GM19468 (cell line): ENCODE measurements at regions not wholly inside any gene's neighbourhood (a gene's known extent, or its start where the extent isn't known, plus 50 kb on each side); places are given as distances from the start of the nearest gene placed in this dataset.
"Not testable (repeated sequence)": the region's sequence is repeated elsewhere in the genome, so short reads cannot be mapped to it uniquely, and the experiment has no call there.

Experiments
- ATAC-seq: cut with Tn5 transposase; IDR thresholded peaks from one replicate; pipeline ENCODE4 v1.9.1; 2021; ENCODE audit warnings: mild to moderate bottlenecking, moderate library complexity, moderate number of reproducible peaks; ENCODE audit not compliant: unreplicated experiment; ENCODE audit errors: extremely low read depth

DNA sequence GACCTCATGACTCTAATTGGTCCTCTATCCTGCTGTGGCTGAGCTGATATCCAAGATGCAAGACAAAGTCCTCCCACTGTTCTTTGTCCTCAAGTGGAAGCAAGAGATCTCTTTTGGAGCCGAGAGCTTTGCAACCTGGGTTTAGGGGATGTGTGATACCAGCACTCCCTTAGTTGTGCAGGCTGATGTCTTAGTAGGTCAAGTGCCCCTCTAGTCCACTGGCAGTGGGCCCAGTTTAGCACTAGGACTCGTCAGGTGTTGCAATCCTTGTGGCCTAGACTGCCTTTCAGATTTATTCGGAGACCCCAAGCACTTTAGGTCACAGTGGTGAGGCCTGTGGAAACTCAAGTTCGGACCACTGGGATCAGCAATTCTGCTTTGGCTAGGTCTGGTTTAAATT lies 64.0 kb downstream of the GPRASP3 start:
- no peak for ATAC-seq

DNA sequence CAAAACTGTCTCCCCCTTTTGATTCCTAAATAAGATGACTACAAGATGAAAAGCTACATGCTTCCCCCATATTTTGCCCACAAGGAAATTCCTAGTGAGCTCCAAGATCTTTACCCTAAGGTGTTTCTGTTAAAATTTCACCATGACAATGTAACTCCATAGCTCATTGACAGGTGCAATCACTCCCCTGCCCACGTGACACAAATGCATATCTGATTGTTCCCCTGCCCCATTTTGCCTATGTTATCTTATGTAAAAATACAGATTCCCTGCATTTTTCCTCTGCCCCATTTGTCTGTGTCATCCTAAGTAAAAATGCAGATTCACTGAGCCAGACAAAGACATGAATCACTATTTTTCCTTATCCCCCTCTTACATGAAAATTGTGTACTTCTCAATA lies 66.7 kb downstream of the GPRASP3 start:
- no peak for ATAC-seq

DNA sequence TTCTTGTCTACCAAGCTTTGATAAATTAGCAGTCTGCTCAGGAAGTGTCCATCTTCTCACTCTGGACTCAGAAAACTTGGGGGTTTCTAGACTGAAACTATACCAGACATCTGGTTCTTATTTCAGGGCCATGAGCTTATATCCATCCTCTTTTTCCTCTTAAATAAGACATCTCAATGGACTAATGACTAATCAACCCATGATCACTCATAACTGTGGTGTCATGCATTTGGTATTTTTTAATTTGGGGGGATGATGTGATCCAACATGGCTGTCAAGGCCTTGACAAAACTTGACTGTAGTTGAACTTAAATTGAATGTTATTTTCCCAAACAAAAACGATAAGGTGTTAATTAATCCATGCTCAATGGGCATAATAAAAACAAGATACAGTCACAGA lies 87.8 kb downstream of the GPRASP3 start:
- no peak for ATAC-seq

DNA sequence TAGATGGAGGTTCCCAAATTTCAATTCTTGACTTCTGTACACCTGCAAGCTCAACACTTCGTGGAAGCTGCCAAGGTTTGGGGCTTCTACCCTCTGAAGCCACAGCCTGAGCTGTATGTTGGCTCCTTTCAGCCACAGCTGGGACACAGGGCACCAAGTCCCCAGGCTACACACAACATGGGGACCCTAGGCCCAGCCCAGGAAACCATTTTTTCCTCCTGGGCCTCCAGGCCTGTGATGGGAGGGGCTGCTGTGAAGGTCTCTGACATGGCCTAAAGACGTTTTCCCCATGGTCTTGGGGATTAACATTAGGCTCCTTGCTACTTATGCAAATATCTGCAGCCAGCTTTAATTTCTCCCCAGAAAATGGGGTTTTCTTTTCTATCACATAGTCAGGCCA lies 97.7 kb downstream of the GPRASP3 start:
- ATAC-seq = not testable (repeated sequence)

DNA sequence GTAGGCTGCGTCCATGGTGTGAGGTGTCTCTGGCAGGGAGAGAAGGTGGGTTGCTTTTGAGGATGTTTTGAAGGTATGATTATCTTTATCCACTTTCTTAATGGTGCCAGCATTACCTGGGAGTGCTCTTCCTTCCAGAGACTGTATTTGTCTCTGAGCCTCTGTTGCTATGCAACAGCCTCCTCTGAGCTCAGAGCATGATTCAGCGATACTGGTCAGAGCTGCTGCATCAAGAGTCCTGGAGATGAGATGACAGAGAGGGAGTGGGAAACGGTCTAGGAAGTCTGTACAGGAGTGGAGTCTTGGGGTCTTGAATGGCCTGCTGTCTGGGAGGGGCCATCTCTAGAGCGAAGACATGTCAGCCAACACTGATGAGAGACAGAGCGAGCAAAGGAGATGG lies 104.4 kb upstream of the RAB40AL start:
- ATAC-seq = no peak

DNA sequence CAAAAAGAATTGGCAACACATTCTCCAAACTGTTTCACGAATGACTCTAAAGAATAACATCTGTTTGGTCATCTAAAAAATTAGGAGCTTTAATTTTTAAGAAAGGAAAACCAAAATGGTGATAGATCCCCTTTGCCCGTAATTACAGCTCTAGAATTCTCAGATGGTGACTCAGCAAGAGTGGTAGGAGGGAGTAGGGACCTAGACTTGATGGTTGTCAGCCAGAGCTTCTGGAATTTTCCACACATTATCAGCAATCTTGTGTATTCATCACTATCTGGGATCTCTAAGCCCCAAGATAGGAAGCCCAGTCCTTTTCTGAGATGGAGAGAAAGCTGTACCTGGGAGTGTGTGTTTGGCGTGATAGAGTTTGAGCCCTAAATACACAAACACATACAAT lies 103.9 kb upstream of the RAB40AL start:
- ATAC-seq = no peak

DNA sequence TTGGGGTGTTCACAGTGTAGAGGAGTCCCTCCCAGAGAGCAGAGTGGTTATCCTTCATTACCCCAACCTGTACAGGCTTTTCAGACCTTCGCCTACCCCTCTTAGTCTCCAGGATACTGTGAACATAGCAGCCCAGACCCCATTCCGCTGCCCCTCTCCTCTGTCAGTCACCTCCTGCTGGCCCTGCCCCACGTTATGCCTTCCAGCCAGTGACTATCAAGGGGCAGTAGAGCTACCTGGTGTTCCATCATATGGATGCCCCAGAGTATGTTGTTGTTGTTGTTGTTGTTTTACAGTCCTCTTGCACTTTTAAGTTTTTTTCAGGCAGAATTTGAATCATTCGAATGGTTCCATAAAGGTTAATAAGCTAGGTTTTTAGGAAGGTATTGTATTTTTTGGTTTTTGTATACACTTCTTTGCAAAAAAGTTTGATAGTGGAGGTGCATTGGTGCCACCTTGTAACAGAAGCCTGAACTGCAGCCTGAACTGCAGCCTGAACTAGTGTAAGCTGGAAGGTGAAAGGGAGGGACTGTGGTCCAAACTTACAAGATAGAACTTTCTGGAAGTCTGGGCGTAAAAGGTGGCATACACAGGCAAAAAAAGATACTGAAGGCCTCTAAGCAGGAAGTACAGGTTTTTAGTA lies 101.4 kb upstream of the RAB40AL start:
- ATAC-seq = no peak

DNA sequence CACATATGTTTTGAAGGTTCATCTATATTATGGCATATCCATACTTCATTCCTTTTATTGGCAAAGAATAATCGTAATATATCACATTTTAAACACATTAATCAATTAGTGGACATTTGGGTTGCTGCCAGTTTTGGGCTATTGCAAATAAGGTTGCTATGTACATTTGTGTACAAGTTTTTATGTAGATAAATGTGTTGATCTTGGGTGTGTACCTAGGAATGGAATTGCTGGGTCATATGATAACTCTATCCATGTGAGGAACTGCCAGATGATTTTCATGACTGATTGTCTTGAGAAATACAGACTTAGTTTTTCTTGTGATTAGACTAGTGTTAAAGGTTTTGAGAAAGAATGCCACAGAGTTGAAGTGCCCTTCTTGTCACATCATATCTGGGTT lies 99.2 kb upstream of the RAB40AL start:
- ATAC-seq = no peak

DNA sequence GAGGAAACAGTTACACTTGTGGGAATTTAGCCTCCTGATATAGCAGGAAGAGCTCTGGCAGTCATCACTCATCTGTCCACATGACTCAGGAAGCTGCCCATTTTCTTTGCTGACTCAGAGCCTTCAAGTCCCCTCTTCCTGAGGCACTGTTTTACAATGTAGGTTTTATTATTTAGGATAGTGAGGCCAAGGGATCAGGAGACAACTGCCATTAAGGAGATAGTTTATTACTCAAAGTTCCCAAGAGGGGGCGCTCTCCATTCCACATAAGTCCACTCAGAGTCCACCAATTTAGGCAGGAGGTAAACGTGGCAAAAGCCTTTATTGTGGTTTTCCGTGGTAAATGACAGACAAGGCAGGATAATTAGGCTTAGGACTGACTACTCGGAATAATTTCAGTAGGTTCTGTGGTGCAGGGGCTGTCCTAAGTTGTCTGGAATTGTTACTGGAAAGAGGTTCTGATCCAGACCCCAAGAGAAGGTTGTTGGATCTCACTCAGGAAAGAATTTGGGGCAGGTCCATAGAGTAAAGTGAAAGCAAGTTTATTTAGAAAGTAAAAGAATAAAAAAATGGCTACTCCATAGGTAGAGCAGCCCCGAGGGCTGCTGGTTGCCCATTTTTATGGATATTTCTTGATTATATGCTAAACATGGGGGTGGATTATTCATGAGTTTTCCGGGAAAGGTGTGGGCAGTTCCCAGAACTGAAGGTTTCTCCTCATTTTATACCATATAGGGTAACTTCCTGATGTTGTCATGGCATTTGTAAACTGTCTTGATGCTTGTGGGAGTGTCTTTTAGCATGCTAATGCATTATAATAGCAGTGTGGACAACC lies 96.0 kb upstream of the RAB40AL start:
- no peak for ATAC-seq

DNA sequence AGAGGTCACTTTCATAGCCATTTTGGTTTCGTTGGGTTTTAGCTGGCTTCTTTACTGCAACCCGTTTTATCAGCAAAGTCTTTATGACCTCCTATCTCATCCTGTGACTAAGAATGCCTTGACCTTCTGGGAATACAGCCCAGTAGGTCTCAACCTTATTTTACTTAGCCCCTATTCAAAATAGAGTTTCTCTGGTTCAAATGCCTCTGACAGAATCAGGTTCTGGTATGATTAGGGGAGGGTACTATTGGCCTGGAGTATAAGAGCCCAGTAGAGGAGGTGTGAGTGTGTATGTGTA lies 95.4 kb upstream of the RAB40AL start:
- ATAC-seq = no peak

DNA sequence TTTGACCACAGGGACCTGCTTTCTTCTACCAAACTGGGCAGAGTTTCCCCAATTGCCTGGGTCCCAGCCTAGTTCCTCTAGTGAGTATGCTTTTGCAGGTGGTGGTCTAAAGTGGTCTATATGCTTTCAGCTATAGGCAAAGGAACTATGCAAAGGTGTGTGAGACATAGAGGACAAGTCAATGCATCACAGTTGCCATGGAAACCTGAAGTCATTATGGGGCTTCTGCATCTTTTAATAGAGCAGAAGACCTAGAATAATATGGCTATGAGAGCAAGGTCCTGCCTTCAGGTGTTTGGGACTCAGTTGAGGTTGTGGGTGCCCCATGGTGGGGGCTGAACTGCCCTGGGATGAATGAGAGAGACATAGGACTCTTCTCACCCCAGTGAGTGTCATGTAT lies 92.1 kb upstream of the RAB40AL start:
- ATAC-seq = no peak

DNA sequence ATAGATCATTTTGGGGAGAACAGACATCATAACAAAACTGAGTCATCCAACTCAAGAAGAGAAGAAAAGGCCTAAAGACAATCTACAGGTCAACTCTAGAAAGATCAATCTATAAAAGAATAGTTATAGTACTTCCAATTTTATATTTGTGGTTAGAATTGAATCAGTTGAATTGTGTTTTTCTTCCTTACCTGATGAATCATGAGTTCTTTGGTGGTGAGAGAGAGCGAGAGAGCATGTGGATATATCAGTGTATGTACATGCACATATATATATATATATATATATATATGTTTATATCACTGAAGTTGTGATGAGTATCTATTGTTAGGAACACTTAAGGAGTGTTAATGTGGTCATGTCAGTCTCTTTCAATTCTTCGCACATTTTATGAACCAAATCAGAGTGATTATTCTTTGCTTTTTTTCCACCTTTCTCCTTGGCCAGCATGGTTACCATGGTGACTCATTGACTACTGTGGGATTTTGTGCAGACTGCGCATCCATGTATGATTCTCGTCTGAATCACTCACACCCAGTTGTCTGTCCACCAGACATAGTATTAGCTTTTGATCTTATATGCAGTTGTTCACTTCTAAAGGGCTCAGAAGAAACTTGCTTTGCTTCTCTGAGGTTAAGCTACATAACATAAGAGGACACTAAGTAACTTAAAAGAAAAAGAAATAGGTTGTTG lies 90.4 kb upstream of the RAB40AL start:
- no peak for ATAC-seq

DNA sequence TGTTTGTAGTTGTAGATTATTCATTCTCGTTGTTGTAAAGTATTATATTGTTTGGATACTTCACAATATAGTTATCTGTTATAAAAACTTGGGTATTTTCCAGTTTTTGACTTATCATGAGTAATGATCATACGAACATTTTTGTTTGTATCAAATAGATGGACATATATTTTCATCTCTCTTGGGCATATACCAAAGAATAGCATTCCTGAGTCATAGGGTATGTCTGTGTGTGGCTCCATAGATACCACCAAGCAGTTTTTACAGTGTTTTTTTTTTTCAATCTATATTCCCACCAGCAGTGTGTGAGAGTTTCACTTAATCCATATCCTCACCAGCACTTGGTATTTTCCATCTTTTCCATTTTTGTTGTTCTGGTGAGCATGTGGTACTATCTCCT lies 89.7 kb upstream of the RAB40AL start:
- ATAC-seq = no peak

DNA sequence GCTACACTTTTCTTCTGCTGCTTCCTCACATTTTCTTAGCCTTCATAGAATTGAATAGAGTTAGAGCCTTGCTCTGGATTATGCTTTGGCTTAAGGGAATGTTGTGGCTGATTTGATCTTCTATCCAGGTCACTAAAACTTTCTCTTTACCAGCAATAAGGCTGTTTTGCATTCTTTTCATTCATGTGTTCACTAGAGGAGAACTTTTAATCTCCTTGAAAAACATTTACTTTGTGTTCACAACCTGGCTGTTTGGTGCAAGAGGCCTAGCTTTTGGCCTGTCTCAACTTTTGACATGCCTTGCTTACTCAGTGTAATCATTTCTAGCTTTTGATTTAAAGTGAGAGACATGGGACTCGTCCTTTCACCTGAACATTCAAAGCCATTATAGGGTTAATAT lies 87.7 kb upstream of the RAB40AL start:
- no peak for ATAC-seq

DNA sequence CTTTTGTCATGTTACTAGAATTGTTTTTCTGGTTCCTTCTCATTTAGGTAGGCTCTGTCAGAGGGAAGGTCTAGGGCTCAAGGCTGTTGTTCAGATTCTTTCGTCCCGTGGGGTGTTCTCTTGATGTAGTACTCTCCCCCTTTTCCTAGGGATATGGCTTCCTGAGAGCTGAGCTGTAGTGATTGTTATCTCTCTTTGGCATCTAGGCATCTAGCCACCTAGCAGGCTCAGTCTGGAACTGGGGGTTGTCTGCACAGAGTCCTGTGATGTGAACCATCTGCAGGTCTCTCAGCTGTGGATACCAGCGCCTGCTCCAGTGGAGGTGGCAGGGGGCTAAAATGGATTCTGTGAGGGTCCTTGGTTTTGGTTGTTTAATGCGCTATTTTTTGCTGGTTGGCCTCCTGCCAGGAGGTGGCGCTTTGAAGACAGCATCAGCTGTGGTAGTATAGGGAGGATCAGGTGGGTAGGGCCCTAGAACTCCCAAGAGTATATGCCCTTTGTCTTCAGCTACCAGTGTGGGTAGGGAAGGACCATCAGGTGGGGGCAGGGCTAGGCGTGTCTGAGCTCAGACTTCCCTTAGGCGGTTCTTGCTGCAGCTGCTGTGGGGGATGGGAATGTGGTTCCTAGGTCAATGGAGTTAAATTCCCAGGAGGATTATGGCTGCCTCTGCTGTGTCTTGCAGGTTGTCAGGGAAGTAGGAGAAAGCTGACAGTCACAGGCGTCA lies 78.1 kb upstream of the RAB40AL start:
- ATAC-seq = not testable (repeated sequence)

DNA sequence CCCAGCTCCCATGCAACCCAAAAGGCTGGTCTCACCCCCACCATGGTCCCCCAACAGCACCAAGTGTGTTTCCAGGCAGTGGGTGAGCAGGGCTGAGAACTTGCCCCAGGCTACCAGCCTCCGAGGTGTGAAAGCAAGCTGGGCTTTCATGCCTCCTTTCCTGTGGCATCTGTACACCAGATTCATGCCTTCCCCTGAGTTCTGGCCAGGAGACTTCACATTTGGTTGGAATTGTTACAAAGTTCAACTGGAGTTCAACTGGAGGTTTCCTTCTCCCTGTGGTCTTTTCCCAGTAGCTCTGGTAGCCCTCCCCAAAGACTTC lies 77.6 kb upstream of the RAB40AL start:
- no peak for ATAC-seq

DNA sequence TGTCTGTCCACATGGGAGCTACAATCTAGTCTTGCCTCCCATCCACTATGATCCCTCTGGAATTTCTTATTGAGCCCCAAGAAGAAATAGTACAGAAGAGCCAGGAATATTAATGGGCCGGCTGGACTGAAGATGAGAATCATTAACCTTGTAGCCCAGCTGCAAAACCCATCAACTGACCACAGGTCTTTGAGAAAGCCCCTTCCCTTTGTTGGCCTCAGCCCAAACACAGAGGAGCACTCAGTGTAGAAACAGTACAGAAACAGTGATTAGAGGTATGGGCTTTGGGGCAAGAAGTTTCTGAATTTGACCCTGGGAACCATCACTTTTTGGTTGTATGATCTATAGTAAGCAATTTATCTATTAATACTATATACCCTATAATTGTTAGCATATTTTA lies 76.8 kb upstream of the RAB40AL start:
- no peak for ATAC-seq

DNA sequence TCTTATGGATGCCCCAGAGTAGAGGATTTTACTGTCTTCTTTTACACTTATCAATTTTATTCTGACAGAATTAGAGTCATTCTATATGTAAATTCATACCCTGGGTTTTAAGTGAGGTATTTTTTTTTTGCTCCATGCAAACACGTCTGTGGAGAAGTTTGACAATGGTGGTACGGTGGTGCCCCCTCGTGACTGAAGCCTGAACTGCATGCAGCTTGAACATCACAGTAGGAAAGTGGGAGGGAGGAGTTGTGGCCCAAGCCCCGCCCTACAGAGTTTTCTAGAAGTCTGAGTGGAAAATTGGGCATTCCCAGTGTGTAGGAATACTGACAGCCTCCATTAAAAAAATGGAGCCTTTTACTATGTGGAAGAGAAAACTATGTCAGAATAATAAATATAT lies 73.3 kb upstream of the RAB40AL start:
- peak; percentile 86 for ATAC-seq

DNA sequence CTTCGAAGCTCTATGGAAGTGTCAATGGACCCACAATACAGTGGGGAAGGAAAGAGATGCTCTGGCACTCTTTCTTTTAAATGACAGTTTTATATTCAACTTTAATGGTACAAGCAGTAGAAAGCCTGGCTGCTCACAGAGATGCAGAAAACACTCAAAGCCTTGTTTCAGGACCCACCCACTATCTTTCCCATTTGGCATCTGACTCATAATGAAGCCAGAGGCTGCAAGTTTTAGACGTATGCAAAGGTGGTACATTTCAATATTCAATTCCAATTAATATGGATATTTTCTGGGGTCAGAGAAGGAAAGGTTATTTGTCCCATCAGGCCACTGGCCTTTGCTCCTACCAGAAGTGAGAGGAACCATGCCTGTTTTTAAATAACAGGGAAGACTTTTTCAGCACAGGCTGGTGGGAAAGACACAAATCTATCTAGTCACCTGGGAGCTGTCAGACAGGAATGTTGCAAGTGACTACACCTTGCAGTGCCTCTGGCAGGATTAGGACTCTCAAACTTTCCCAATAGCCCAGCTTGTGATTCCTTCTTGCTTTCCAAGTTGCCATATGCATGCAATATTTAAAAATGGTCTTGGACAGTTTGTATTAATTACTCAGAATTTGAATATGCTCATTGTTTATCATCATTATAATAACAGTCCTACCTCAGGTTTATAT lies 70.0 kb upstream of the RAB40AL start:
- no peak for ATAC-seq

DNA sequence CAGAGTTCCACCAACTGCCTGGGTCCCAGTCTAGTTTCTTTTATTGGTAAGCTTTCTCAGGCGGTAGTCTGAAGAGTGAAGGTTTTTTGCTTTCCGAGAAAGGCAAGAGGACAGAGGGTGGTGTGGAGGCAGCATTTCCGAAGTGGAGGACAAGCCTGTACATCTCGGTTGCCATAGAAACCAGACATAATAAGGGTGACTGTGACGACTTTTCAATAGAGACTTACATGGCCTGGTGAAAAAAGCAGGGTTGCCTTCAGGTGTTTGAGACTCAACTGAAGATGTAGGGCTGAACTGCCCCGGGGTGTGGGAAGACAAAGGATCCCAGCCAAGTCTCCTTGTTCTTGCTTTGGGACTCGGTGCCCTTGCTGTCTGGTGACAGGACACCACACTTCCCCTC lies 53.6 kb upstream of the RAB40AL start:
- ATAC-seq = no peak
